ENCODE measurements at regions not wholly inside any gene's neighbourhood (a gene's known extent, or its start where the extent isn't known, plus 50 kb on each side); places are given as distances from the start of the nearest gene placed in this dataset.

DNA sequence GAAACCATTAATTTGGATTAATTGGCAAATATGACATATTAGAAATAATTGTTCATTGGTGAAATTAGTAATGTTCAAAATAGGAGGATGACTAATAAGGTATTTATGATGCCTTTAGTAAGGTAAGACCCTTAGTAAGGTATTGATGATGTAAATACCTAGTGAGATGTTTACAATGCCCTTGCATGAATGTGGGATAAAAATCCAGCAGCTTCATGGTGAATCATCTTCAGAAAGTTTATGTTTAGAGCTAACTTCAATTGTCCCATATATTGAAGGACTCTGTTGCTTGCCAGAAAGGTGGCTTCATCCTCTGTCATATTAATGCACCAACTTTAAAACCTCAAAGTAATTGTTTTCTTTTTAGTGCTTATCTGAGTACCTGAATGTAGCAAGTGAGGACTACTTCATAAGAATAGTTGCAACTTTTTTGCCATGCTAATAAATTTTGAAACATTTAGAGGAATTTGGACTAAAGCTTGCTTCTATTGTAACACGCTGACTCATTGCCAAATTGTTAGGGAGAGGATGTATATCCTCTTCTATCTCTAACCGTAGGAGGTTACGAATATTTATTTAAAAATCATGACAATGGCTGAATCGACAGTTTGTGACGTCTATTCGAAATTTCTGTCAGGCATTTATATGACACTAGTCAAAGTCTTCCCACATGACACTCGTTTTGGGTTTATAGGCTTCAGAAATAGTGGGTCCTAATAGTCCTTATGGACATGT lies 174.1 kb upstream of the HS3ST1 start:
- TF ChIP-seq POLR2AphosphoS5 (IDR thresholded peaks at IDR 0.05; ENCODE audit: low read depth, low read length) (no peak), SIN3A (IDR thresholded peaks at IDR 0.05; ENCODE audit: borderline replicate concordance, insufficient read depth, low read length) (no peak), TAF1 (IDR thresholded peaks at IDR 0.05; ENCODE audit: borderline replicate concordance, insufficient read depth, low read length) (no peak)
